ENCODE measurements at regions not wholly inside any gene's neighbourhood (a gene's known extent, or its start where the extent isn't known, plus 50 kb on each side); places are given as distances from the start of the nearest gene placed in this dataset.

- no peak overlapping the region for H3K27ac Mint-ChIP-seq
- no peaks in the 10 kb centered on the region for H3K27me3 Mint-ChIP-seq (ENCODE audit: low read depth)
Measured at GRCh38 chr16:80913397-80913796, 93.3 kb downstream of the CMC2 start.

More at GRCh38 chr16:80913397-80913796, 93.3 kb downstream of the CMC2 start:
- H3K9me3 Mint-ChIP-seq = peaks cover 30% of the 10 kb centered on the region
- POLR2A ChIA-PET = no interaction called here
- no peak overlapping the region for H3K4me3 Mint-ChIP-seq
- TF ChIP-seq NFYB (CRISPR knock-in tag; conservative IDR thresholded peaks at IDR 0.05; ENCODE audit: low read depth) = no peak
- no peak for TF ChIP-seq USF1 (CRISPR knock-in tag; IDR thresholded peaks at IDR 0.05)
- no peak for TF ChIP-seq IRF2 (CRISPR knock-in tag; IDR thresholded peaks at IDR 0.05; ENCODE audit: borderline replicate concordance, low read depth)
- TF ChIP-seq AFF4 (CRISPR knock-in tag; IDR thresholded peaks at IDR 0.05; ENCODE audit: borderline replicate concordance) = no peak
- no peak for TF ChIP-seq CREB1 (CRISPR knock-in tag; IDR thresholded peaks at IDR 0.05)
- TF ChIP-seq, protein P1, sequence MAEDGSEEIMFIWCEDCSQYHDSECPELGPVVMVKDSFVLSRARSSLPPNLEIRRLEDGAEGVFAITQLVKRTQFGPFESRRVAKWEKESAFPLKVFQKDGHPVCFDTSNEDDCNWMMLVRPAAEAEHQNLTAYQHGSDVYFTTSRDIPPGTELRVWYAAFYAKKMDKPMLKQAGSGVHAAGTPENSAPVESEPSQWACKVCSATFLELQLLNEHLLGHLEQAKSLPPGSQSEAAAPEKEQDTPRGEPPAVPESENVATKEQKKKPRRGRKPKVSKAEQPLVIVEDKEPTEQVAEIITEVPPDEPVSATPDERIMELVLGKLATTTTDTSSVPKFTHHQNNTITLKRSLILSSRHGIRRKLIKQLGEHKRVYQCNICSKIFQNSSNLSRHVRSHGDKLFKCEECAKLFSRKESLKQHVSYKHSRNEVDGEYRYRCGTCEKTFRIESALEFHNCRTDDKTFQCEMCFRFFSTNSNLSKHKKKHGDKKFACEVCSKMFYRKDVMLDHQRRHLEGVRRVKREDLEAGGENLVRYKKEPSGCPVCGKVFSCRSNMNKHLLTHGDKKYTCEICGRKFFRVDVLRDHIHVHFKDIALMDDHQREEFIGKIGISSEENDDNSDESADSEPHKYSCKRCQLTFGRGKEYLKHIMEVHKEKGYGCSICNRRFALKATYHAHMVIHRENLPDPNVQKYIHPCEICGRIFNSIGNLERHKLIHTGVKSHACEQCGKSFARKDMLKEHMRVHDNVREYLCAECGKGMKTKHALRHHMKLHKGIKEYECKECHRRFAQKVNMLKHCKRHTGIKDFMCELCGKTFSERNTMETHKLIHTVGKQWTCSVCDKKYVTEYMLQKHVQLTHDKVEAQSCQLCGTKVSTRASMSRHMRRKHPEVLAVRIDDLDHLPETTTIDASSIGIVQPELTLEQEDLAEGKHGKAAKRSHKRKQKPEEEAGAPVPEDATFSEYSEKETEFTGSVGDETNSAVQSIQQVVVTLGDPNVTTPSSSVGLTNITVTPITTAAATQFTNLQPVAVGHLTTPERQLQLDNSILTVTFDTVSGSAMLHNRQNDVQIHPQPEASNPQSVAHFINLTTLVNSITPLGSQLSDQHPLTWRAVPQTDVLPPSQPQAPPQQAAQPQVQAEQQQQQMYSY (CRISPR knock-in tag; IDR thresholded peaks at IDR 0.05) = no peak
- no peak for TF ChIP-seq MXD4 (CRISPR knock-in tag; IDR thresholded peaks at IDR 0.05; ENCODE audit: borderline replicate concordance)
- no peak for TF ChIP-seq SMAD4 (CRISPR knock-in tag; IDR thresholded peaks at IDR 0.05)
- no peak for TF ChIP-seq IRF1 (CRISPR knock-in tag; IDR thresholded peaks at IDR 0.05)
- no peak for TF ChIP-seq SMAD3 (CRISPR knock-in tag; IDR thresholded peaks at IDR 0.05; ENCODE audit: borderline replicate concordance)
- no peak for TF ChIP-seq ZNF532 (CRISPR knock-in tag; IDR thresholded peaks at IDR 0.05; ENCODE audit: borderline replicate concordance)
- TF ChIP-seq TEAD1 (CRISPR knock-in tag; IDR thresholded peaks at IDR 0.05) = no peak
- TF ChIP-seq, protein P2, sequence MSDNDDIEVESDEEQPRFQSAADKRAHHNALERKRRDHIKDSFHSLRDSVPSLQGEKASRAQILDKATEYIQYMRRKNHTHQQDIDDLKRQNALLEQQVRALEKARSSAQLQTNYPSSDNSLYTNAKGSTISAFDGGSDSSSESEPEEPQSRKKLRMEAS (CRISPR knock-in tag; IDR thresholded peaks at IDR 0.05) = no peak
- no peak for TF ChIP-seq FOXP4 (CRISPR knock-in tag; IDR thresholded peaks at IDR 0.05)
- TF ChIP-seq, protein P3, sequence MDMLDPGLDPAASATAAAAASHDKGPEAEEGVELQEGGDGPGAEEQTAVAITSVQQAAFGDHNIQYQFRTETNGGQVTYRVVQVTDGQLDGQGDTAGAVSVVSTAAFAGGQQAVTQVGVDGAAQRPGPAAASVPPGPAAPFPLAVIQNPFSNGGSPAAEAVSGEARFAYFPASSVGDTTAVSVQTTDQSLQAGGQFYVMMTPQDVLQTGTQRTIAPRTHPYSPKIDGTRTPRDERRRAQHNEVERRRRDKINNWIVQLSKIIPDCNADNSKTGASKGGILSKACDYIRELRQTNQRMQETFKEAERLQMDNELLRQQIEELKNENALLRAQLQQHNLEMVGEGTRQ (CRISPR knock-in tag; IDR thresholded peaks at IDR 0.05) = no peak
- H3K36me3 Mint-ChIP-seq = 0 out of 2 replicates have a peak, but pooled peaks cover 3% of the 10 kb centered on the region
- DNase-seq (ENCODE audit: low spot score) = no peak
- ATAC-seq = no peak
- peaks cover 11% of the 10 kb centered on the region for H3K4me1 Mint-ChIP-seq
- CTCF ChIA-PET = no interaction called here

All from WTC11 (cell line).